MCF 10A (cell line): ENCODE measurements at regions not wholly inside any gene's neighbourhood (a gene's known extent, or its start where the extent isn't known, plus 50 kb on each side); places are given as distances from the start of the nearest gene placed in this dataset.
"Not testable (repeated sequence)": the region's sequence is repeated elsewhere in the genome, so short reads cannot be mapped to it uniquely, and the experiment has no call there.

Experiments used
- BruUV-seq: library from RNA; stranded (reverse); fragments of 400-500 nt; replicated peaks from 2 replicates; lab custom pipeline; 2021; lab: Mats Ljungman, UMichigan
- CTCF ChIA-PET: fragments of 300-600 bp; sonication (Branson Sonifier 250); formaldehyde crosslinking; extraction: SDS; loops from one replicate; lab custom pipeline; 2021; ENCODE audit warnings: antibody characterized with exemption, inconsistent platforms; lab: Yijun Ruan, JAX
- POLR2A ChIA-PET: fragments of 300-600, 350-650 bp; sonication (Branson Sonifier 250); formaldehyde crosslinking; extraction: SDS; loops from one replicate; lab custom pipeline; 2020; ENCODE audit warnings: antibody characterized with exemption, inconsistent platforms; lab: Yijun Ruan, JAX
- DNase-seq: peaks from one replicate; pipeline ENCODE4 v3.0.0-alpha.2; 2018; ENCODE audit not compliant: unreplicated experiment
- H3K27ac Mint-ChIP-seq: one replicate; pipeline ENCODE4 v1.8.0; 2022; ENCODE audit warnings: mild to moderate bottlenecking, low read depth, mixed read lengths; ENCODE audit not compliant: unreplicated experiment
- H3K27me3 Mint-ChIP-seq: one replicate; pipeline ENCODE4 v1.8.0; 2022; ENCODE audit warnings: mixed read lengths; ENCODE audit not compliant: insufficient read depth, unreplicated experiment
- H3K36me3 Mint-ChIP-seq: one replicate; pipeline ENCODE4 v1.8.0; 2022; ENCODE audit warnings: mild to moderate bottlenecking, moderate library complexity, mixed read lengths; ENCODE audit not compliant: insufficient read depth, unreplicated experiment
- H3K4me1 Mint-ChIP-seq: one replicate; pipeline ENCODE4 v1.8.0; 2022; ENCODE audit warnings: mixed read lengths; ENCODE audit not compliant: insufficient read depth, unreplicated experiment
- H3K4me3 Mint-ChIP-seq: one replicate; pipeline ENCODE4 v1.8.0; 2022; ENCODE audit warnings: mild to moderate bottlenecking, moderate library complexity, mixed read lengths; ENCODE audit not compliant: unreplicated experiment
- H3K9me3 Mint-ChIP-seq: one replicate; pipeline ENCODE4 v1.8.0; 2022; ENCODE audit warnings: mixed read lengths; ENCODE audit not compliant: unreplicated experiment
- CTCF ChIP-seq: fragments of 200-600 bp; IDR thresholded peaks from one replicate; pipeline ENCODE4 v1.8.0; 2022; ENCODE audit warnings: antibody characterized with exemption, mild to moderate bottlenecking; ENCODE audit not compliant: unreplicated experiment
- intact Hi-C: fragments of 100-400 bp; cut with micrococcal nuclease; formaldehyde crosslinking; loops from 2 replicates; pipeline ENCODE4 v1.14.1; 2022

- intact Hi-C loops = no loop called here
- no peaks in the 10 kb centered on the region for H3K4me1 Mint-ChIP-seq
- no peaks in the 10 kb centered on the region for H3K27me3 Mint-ChIP-seq
- peaks cover 8% of the 10 kb centered on the region for H3K9me3 Mint-ChIP-seq
- no peak for DNase-seq
- TF ChIP-seq CTCF = no peak
- BruUV-seq = no TSS peak
- CTCF ChIA-PET = interaction anchor here (1.1 kb wide), 1 partner anchor 12 kb away, joined by 4 read pairs; no protein-coding TSS in a partner anchor
- no peak overlapping the region for H3K4me3 Mint-ChIP-seq
- H3K36me3 Mint-ChIP-seq = no peaks in the 10 kb centered on the region
- POLR2A ChIA-PET = no interaction called here
- no peak overlapping the region for H3K27ac Mint-ChIP-seq
These were observed 688.6 kb downstream of the CBLN4 start for GRCh38 chr20:55316753-55317152.

GRCh38 chr20:55310844-55311243, 694.5 kb downstream of the CBLN4 start:
- POLR2A ChIA-PET, DNase-seq, H3K27ac Mint-ChIP-seq, CTCF ChIA-PET, H3K4me1 Mint-ChIP-seq, H3K36me3 Mint-ChIP-seq, H3K4me3 Mint-ChIP-seq, BruUV-seq, intact Hi-C loops, H3K27me3 Mint-ChIP-seq: not testable (repeated sequence)
- peaks cover 23% of the 10 kb centered on the region for H3K9me3 Mint-ChIP-seq

DNA sequence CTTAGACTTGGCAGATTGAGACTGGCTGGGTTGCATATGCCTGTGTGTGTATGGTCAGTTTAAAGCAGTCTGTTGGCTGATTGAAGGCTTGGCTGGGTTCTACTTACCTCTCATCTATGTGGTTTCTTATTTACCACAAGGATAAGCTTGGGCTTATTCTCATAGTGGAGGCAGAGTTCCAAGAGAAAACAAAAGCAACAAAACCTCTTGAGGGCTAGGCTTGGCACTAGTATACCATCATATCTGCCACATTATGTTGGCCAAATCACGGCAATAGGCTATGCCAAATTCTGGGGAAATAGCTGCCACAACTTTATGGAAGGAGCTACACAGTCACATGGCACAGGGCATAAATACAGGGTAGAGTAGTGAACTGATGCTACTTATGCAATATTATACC, 714.1 kb downstream of the CBLN4 start:
- DNase-seq = no peak
- Mint-ChIP-seq H3K4me1 (no peaks in the 10 kb centered on the region), H3K36me3 (no peaks in the 10 kb centered on the region), H3K4me3 (no peak overlapping the region), H3K27ac (no peak overlapping the region), H3K9me3 (peaks cover 5% of the 10 kb centered on the region), H3K27me3 (no peaks in the 10 kb centered on the region)
- no TSS peak for BruUV-seq
- no peak for TF ChIP-seq CTCF
- ChIA-PET POLR2A (no interaction called here), CTCF (no interaction called here)
- intact Hi-C loops = no loop called here

GRCh38 chr20:55283889-55284288, 721.4 kb downstream of the CBLN4 start:
- ChIA-PET POLR2A (no interaction called here), CTCF (interaction anchor here (0.5 kb wide), 1 partner anchor 118 kb away, joined by 3 read pairs; no protein-coding TSS in a partner anchor)
- intact Hi-C loops = no loop called here
- TF ChIP-seq CTCF = no peak
- DNase-seq = no peak
- Mint-ChIP-seq H3K27me3 (no peaks in the 10 kb centered on the region), H3K4me1 (no peaks in the 10 kb centered on the region), H3K4me3 (no peak overlapping the region), H3K9me3 (peaks cover 13% of the 10 kb centered on the region), H3K27ac (no peak overlapping the region), H3K36me3 (no peaks in the 10 kb centered on the region)
- no TSS peak for BruUV-seq

GRCh38 chr20:55273149-55273548, 732.2 kb downstream of the CBLN4 start:
- H3K27me3 Mint-ChIP-seq = no peaks in the 10 kb centered on the region
- no peak overlapping the region for H3K27ac Mint-ChIP-seq
- peaks cover 15% of the 10 kb centered on the region for H3K9me3 Mint-ChIP-seq
- no peak for TF ChIP-seq CTCF
- no peaks in the 10 kb centered on the region for H3K4me1 Mint-ChIP-seq
- ChIA-PET POLR2A (no interaction called here), CTCF (no interaction called here)
- H3K36me3 Mint-ChIP-seq = no peaks in the 10 kb centered on the region
- H3K4me3 Mint-ChIP-seq = no peak overlapping the region
- BruUV-seq = no TSS peak
- intact Hi-C loops = no loop called here
- DNase-seq = no peak
